Mammary epithelial cell (primary cell): ENCODE measurements at regions not wholly inside any gene's neighbourhood (a gene's known extent, or its start where the extent isn't known, plus 50 kb on each side); places are given as distances from the start of the nearest gene placed in this dataset.

Experiments used
- EZH2 ChIP-seq: IDR thresholded peaks from 2 replicates; pipeline ENCODE4 v1.6.1; 2012; ENCODE audit warnings: low read length, inconsistent platforms, borderline replicate concordance
- TF ChIP-seq, protein P1 (sequence below), 2 donors: IDR thresholded peaks in 1 of 2; conservative IDR thresholded peaks in 1 of 2; 2 replicates each; pipeline ENCODE4 v1.5.1; 2011 to 2012; ENCODE audit warnings: inconsistent platforms in 2 of 2, low read length in 2 of 2, mild to moderate bottlenecking in 2 of 2, control low read depth in 1 of 2, low read depth in 1 of 2; ENCODE audit not compliant: insufficient read depth in 1 of 2; ENCODE audit errors: extremely low read depth in 1 of 2

- TF ChIP-seq, protein P1, sequence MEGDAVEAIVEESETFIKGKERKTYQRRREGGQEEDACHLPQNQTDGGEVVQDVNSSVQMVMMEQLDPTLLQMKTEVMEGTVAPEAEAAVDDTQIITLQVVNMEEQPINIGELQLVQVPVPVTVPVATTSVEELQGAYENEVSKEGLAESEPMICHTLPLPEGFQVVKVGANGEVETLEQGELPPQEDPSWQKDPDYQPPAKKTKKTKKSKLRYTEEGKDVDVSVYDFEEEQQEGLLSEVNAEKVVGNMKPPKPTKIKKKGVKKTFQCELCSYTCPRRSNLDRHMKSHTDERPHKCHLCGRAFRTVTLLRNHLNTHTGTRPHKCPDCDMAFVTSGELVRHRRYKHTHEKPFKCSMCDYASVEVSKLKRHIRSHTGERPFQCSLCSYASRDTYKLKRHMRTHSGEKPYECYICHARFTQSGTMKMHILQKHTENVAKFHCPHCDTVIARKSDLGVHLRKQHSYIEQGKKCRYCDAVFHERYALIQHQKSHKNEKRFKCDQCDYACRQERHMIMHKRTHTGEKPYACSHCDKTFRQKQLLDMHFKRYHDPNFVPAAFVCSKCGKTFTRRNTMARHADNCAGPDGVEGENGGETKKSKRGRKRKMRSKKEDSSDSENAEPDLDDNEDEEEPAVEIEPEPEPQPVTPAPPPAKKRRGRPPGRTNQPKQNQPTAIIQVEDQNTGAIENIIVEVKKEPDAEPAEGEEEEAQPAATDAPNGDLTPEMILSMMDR (conservative IDR thresholded peaks at IDR 0.05 in 1 of 2, IDR thresholded peaks at IDR 0.05 in 1 of 2; ENCODE audit: extremely low read depth in 1 of 2, insufficient read depth in 1 of 2, low read depth in 1 of 2, low read length in 2 of 2): no peak
- TF ChIP-seq EZH2: no peak
Observed at GRCh38 chrX:127300511-127300910, 481.0 kb downstream of the PRR32 start.
